SK-N-SH (cell line): ENCODE measurements at regions not wholly inside any gene's neighbourhood (a gene's known extent, or its start where the extent isn't known, plus 50 kb on each side); places are given as distances from the start of the nearest gene placed in this dataset.
A peak's percentile ranks its signal among the peaks of the same experiment; 100 is the strongest.

Experiments
- ELF1 ChIP-seq: IDR thresholded peaks from 2 replicates; pipeline ENCODE4 v1.4.0; 2012
- EZH2phosphoT487 ChIP-seq: fragments of 200-600 bp; sonication (generic); IDR thresholded peaks from 2 replicates; pipeline ENCODE4 v1.6.1; 2017; ENCODE audit warnings: low read depth, mixed run types, mild to moderate bottlenecking, antibody characterized with exemption, moderate library complexity, borderline replicate concordance
- FOSL2 ChIP-seq: IDR thresholded peaks from 2 replicates; pipeline ENCODE4 v1.4.0; 2012; ENCODE audit warnings: low read depth, mild to moderate bottlenecking, moderate library complexity, borderline replicate concordance
- FOXM1 ChIP-seq: IDR thresholded peaks from 2 replicates; pipeline ENCODE4 v1.4.0; 2012; ENCODE audit warnings: low read depth, mild to moderate bottlenecking
- GABPA ChIP-seq: IDR thresholded peaks from 2 replicates; pipeline ENCODE4 v1.4.0; 2012; ENCODE audit warnings: low read depth, mild to moderate bottlenecking
- GATA2 ChIP-seq: sonication (generic); formaldehyde crosslinking; IDR thresholded peaks from 2 replicates; pipeline ENCODE4 v1.5.0; 2020; ENCODE audit warnings: mild to moderate bottlenecking, missing genetic modification reagents
- IRF3 ChIP-seq: fragments of 150-350 bp; IDR thresholded peaks from 2 replicates; pipeline ENCODE4 v1.6.1; 2016; ENCODE audit warnings: mild to moderate bottlenecking, low read depth, low read length
- MAX ChIP-seq: IDR thresholded peaks from 2 replicates; pipeline ENCODE4 v1.4.0; 2012; ENCODE audit warnings: low read depth
- MEF2A ChIP-seq: IDR thresholded peaks from 2 replicates; pipeline ENCODE4 v1.4.0; 2012; ENCODE audit warnings: low read depth, borderline replicate concordance
- MXI1 ChIP-seq: IDR thresholded peaks from 2 replicates; pipeline ENCODE4 v1.6.1; 2012; ENCODE audit warnings: mild to moderate bottlenecking, low read depth, low read length, improper control_type of control experiment
- NRF1 ChIP-seq: IDR thresholded peaks from 2 replicates; pipeline ENCODE4 v1.6.1; 2012; ENCODE audit warnings: low read depth, mild to moderate bottlenecking, low read length
- PBX3 ChIP-seq: IDR thresholded peaks from 2 replicates; pipeline ENCODE4; 2012
- RCOR1 ChIP-seq: fragments of 150-350 bp; IDR thresholded peaks from 2 replicates; pipeline ENCODE4 v1.6.1; 2017; ENCODE audit warnings: antibody characterized with exemption, low read length
- REST ChIP-seq: IDR thresholded peaks from 2 replicates; pipeline ENCODE4 v1.6.1; 2012; ENCODE audit warnings: mild to moderate bottlenecking, low read depth, low read length, moderate library complexity
- RFX5 ChIP-seq: IDR thresholded peaks from 2 replicates; pipeline ENCODE4 v1.6.1; 2012; ENCODE audit warnings: mild to moderate bottlenecking, improper control_type of control experiment, low read length
- RXRA ChIP-seq: IDR thresholded peaks from 2 replicates; pipeline ENCODE4 v1.4.0; 2012; ENCODE audit warnings: low read depth, mild to moderate bottlenecking, borderline replicate concordance
- TAF1 ChIP-seq: IDR thresholded peaks from 2 replicates; pipeline ENCODE4 v1.6.1; 2012; ENCODE audit warnings: low read depth, mild to moderate bottlenecking, low read length, moderate library complexity, borderline replicate concordance
- TCF12 ChIP-seq: IDR thresholded peaks from 2 replicates; pipeline ENCODE4 v1.4.0; 2012
- TEAD4 ChIP-seq: IDR thresholded peaks from 2 replicates; pipeline ENCODE4 v1.4.0; 2012; ENCODE audit warnings: mild to moderate bottlenecking, borderline replicate concordance; ENCODE audit not compliant: insufficient read depth
- USF1 ChIP-seq: IDR thresholded peaks from 2 replicates; pipeline ENCODE4 v1.4.0; 2012; ENCODE audit warnings: low read depth, borderline replicate concordance
- USF2 ChIP-seq: fragments of 150-350 bp; IDR thresholded peaks from 2 replicates; pipeline ENCODE4 v1.6.1; 2017; ENCODE audit warnings: antibody characterized with exemption, low read length, low read depth, borderline replicate concordance
- YY1 ChIP-seq: IDR thresholded peaks from 2 replicates; pipeline ENCODE4 v1.4.0; 2012; ENCODE audit warnings: low read depth, mild to moderate bottlenecking

GRCh38 chr2:234241656-234242458 is 191.4 kb downstream of the SPP2 start (continued):
- TF ChIP-seq REST (0 out of 2 replicates have a peak, but pooled peaks have one; percentile 9), PBX3 (peak; percentile 74), MXI1 (no peak), USF2 (no peak), TCF12 (peak; percentile 75), RXRA (peak; percentile 21; the same call in 1 of the 2 replicates), RCOR1 (no peak), USF1 (no peak), MAX (0 out of 2 replicates have a peak, but pooled peaks have one; percentile 31), TEAD4 (0 out of 2 replicates have a peak, but pooled peaks have one; percentile 48), FOSL2 (peak; percentile 87), EZH2phosphoT487 (no peak), GABPA (no peak), ELF1 (no peak), IRF3 (no peak), MEF2A (no peak), GATA2 (CRISPR knock-in tag) (no peak), YY1 (no peak), TAF1 (0 out of 2 replicates have a peak, but pooled peaks have one; percentile 3), FOXM1 (no peak), NRF1 (no peak), RFX5 (no peak)
